NT2/D1 (cell line): ENCODE measurements at regions not wholly inside any gene's neighbourhood (a gene's known extent, or its start where the extent isn't known, plus 50 kb on each side); places are given as distances from the start of the nearest gene placed in this dataset.

Experiments
- SUZ12 ChIP-seq: IDR thresholded peaks from 2 replicates; pipeline ENCODE4 v1.6.1; 2011; ENCODE audit not compliant: insufficient read length, insufficient read depth; ENCODE audit errors: extremely low read depth
- YY1 ChIP-seq: IDR thresholded peaks from 2 replicates; pipeline ENCODE4 v1.6.1; 2011; ENCODE audit not compliant: insufficient read length, insufficient read depth
- ZNF274 ChIP-seq: IDR thresholded peaks from 2 replicates; pipeline ENCODE4 v1.6.1; 2011; ENCODE audit warnings: mild to moderate bottlenecking, low read depth, low read length

DNA sequence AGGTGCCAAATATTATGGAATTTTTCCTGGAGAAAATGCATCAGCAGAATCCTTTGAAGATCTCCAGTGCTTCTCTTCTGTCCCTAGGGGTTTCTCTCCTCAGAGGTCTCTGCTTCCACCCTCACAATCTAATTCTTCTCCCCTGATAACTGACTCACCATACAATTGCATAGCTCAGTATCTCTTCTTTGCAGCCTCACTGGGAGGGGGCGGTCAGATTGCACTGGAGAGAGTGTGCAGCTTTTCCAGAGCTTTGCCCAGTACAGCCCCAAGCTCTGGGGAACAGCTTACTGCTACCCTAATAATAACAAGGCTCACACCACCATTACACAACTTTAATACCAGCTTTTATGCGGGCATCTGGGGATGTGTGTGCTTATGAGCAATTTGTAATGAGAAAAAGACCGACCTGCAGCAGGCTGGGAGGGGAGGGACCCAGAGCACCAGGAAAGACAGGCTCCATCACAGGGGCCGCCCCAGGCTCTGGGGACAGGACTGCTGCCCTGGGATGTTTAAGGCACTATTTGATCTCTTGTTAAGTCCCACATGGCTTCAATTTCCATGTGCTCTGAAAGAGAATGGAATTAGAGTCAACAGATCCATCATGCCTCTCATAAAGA, 276.6 kb upstream of the SIX2 start:
- TF ChIP-seq YY1 (no peak), ZNF274 (no peak), SUZ12 (no peak)
